ENCODE measurements at regions not wholly inside any gene's neighbourhood (a gene's known extent, or its start where the extent isn't known, plus 50 kb on each side); places are given as distances from the start of the nearest gene placed in this dataset.

GRCh38 chr2:21646345-21646744 is 522.6 kb downstream of the TDRD15 start:
- TF ChIP-seq EZH2phosphoT487 (IDR thresholded peaks at IDR 0.05; ENCODE audit: low read depth) (no peak), CTCF (IDR thresholded peaks at IDR 0.05; ENCODE audit: low read depth, low read length) (no peak)
- no peak overlapping the region for H2AFZ ChIP-seq (ENCODE audit: low read depth, low read length)

GRCh38 chr2:21650569-21650968 is 526.8 kb downstream of the TDRD15 start:
- no peaks in the 10 kb centered on the region for H3K36me3 ChIP-seq (replicated peaks; ENCODE audit: low read depth, low read length)
- no peaks in the 10 kb centered on the region for H3K79me2 ChIP-seq (ENCODE audit: low read length)
- no peak overlapping the region for H3K9ac ChIP-seq (ENCODE audit: low read length)
- H3K27me3 ChIP-seq (ENCODE audit: low read depth, low read length): no peaks in the 10 kb centered on the region
- no peak overlapping the region for H3K27ac ChIP-seq (ENCODE audit: low read length)
- TF ChIP-seq EZH2phosphoT487 (IDR thresholded peaks at IDR 0.05; ENCODE audit: low read depth) (no peak), CTCF (IDR thresholded peaks at IDR 0.05; ENCODE audit: low read depth, low read length) (no peak)
- no peak overlapping the region for H2AFZ ChIP-seq (ENCODE audit: low read depth, low read length)
- H3K4me2 ChIP-seq (ENCODE audit: low read length): no peak overlapping the region
- no peaks in the 10 kb centered on the region for H3K9me3 ChIP-seq (ENCODE audit: insufficient read depth, low read length)
- H3K4me1 ChIP-seq (ENCODE audit: low read length): no peaks in the 10 kb centered on the region
- no peak overlapping the region for H3K4me3 ChIP-seq (ENCODE audit: low read length)
- no peaks in the 10 kb centered on the region for H4K20me1 ChIP-seq (ENCODE audit: insufficient read depth, low read length)

More at GRCh38 chr2:21646345-21646744, 522.6 kb downstream of the TDRD15 start:
- Histone ChIP-seq H3K9ac (ENCODE audit: low read length) (no peak overlapping the region), H3K9me3 (ENCODE audit: insufficient read depth, low read length) (no peaks in the 10 kb centered on the region), H3K27me3 (ENCODE audit: low read depth, low read length) (no peaks in the 10 kb centered on the region), H3K4me1 (ENCODE audit: low read length) (no peaks in the 10 kb centered on the region), H3K4me3 (ENCODE audit: low read length) (no peak overlapping the region), H3K79me2 (ENCODE audit: low read length) (no peaks in the 10 kb centered on the region), H4K20me1 (ENCODE audit: insufficient read depth, low read length) (no peaks in the 10 kb centered on the region), H3K36me3 (replicated peaks; ENCODE audit: low read depth, low read length) (no peaks in the 10 kb centered on the region), H3K4me2 (ENCODE audit: low read length) (no peak overlapping the region), H3K27ac (ENCODE audit: low read length) (no peak overlapping the region)

GRCh38 chr2:21655136-21655535 is 531.4 kb downstream of the TDRD15 start:
- Histone ChIP-seq H3K9ac (ENCODE audit: low read length) (no peak overlapping the region), H3K4me3 (ENCODE audit: low read length) (no peak overlapping the region), H3K4me2 (ENCODE audit: low read length) (no peak overlapping the region), H3K4me1 (ENCODE audit: low read length) (no peaks in the 10 kb centered on the region), H3K27me3 (ENCODE audit: low read depth, low read length) (no peaks in the 10 kb centered on the region), H2AFZ (ENCODE audit: low read depth, low read length) (no peak overlapping the region), H3K27ac (ENCODE audit: low read length) (no peak overlapping the region), H3K9me3 (ENCODE audit: insufficient read depth, low read length) (no peaks in the 10 kb centered on the region), H3K79me2 (ENCODE audit: low read length) (no peaks in the 10 kb centered on the region), H3K36me3 (replicated peaks; ENCODE audit: low read depth, low read length) (no peaks in the 10 kb centered on the region), H4K20me1 (ENCODE audit: insufficient read depth, low read length) (no peaks in the 10 kb centered on the region)
- no peak for TF ChIP-seq EZH2phosphoT487 (IDR thresholded peaks at IDR 0.05; ENCODE audit: low read depth)
- no peak for TF ChIP-seq CTCF (IDR thresholded peaks at IDR 0.05; ENCODE audit: low read depth, low read length)

- H3K9me3 ChIP-seq (ENCODE audit: insufficient read depth, low read length): no peaks in the 10 kb centered on the region
- H3K4me2 ChIP-seq (ENCODE audit: low read length): no peak overlapping the region
- no peak overlapping the region for H3K27ac ChIP-seq (ENCODE audit: low read length)
- no peaks in the 10 kb centered on the region for H4K20me1 ChIP-seq (ENCODE audit: insufficient read depth, low read length)
- no peaks in the 10 kb centered on the region for H3K79me2 ChIP-seq (ENCODE audit: low read length)
- no peaks in the 10 kb centered on the region for H3K4me1 ChIP-seq (ENCODE audit: low read length)
- H3K27me3 ChIP-seq (ENCODE audit: low read depth, low read length): no peaks in the 10 kb centered on the region
- TF ChIP-seq CTCF (IDR thresholded peaks at IDR 0.05; ENCODE audit: low read depth, low read length) (no peak), EZH2phosphoT487 (IDR thresholded peaks at IDR 0.05; ENCODE audit: low read depth) (no peak)
- no peak overlapping the region for H3K4me3 ChIP-seq (ENCODE audit: low read length)
- H3K9ac ChIP-seq (ENCODE audit: low read length): no peak overlapping the region
- no peak overlapping the region for H2AFZ ChIP-seq (ENCODE audit: low read depth, low read length)
- H3K36me3 ChIP-seq (replicated peaks; ENCODE audit: low read depth, low read length): no peaks in the 10 kb centered on the region
Measured at GRCh38 chr2:21656330-21657075, 532.7 kb downstream of the TDRD15 start.
